ENCODE measurements at regions not wholly inside any gene's neighbourhood (a gene's known extent, or its start where the extent isn't known, plus 50 kb on each side); places are given as distances from the start of the nearest gene placed in this dataset.

DNA sequence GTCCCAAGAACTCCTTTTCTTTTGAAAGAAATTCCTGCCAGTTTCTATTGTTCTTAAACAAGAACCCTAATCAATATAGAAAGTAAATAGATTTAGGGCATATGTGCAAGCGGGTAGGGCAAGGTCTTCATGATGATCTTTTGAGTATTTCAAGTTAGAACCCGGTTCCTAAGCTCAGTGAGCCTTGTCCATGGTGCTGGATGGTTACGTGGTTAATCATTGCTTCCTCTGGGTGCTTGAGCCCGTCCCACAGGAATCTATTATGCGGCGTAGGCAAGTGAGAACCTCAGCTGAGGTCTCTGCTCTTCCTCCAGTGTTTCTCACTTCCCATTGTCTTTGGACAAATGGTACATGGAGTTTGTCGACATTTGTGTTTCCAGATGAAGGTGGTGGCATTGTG, 580.8 kb upstream of the EEF2KMT start:
- Histone ChIP-seq H3K4me3 (no peak overlapping the region), H3K27me3 (no peaks in the 10 kb centered on the region), H3K36me3 (no peaks in the 10 kb centered on the region), H3K4me1 (no peaks in the 10 kb centered on the region), H3K9me3 (no peaks in the 10 kb centered on the region), H3K27ac (no peak overlapping the region)
- TF ChIP-seq POLR2A (IDR thresholded peaks at IDR 0.05): no peak
- no peak for TF ChIP-seq CTCF (IDR thresholded peaks at IDR 0.05)
- intact Hi-C loops (cut with DNase I; ENCODE audit: low total_unique reads): no loop called here
- DNase-seq: no peak

GRCh38 chr16:5671421-5671820, 573.8 kb upstream of the EEF2KMT start:
- no peak overlapping the region for H3K4me3 ChIP-seq
- TF ChIP-seq POLR2A (IDR thresholded peaks at IDR 0.05): no peak
- TF ChIP-seq CTCF (IDR thresholded peaks at IDR 0.05): no peak
- no peaks in the 10 kb centered on the region for H3K4me1 ChIP-seq
- H3K27me3 ChIP-seq: no peaks in the 10 kb centered on the region
- DNase-seq: no peak
- intact Hi-C loops (cut with DNase I; ENCODE audit: low total_unique reads): no loop called here
- no peaks in the 10 kb centered on the region for H3K36me3 ChIP-seq
- H3K27ac ChIP-seq: no peak overlapping the region
- no peaks in the 10 kb centered on the region for H3K9me3 ChIP-seq

DNA sequence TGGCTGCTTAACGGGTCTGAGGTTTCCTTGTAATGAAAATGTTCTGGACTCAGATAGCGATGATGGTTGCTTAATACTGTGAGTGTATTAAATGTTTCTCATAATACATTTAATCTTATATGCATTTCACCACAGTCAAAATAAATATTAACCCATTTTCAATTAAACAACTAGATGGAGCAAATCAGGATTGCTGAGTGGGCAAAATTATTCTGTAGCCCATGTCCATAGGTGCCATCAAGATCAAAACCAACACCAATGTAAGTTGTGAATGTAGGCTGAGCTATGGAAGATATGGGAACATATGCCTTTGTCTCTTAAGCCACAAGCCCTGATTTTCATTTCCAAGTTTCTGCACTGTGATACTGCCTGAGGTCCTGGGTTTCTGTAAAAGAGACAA, 572.6 kb upstream of the EEF2KMT start:
- no peaks in the 10 kb centered on the region for H3K27me3 ChIP-seq
- no peak overlapping the region for H3K4me3 ChIP-seq
- intact Hi-C loops (cut with DNase I; ENCODE audit: low total_unique reads): no loop called here
- H3K9me3 ChIP-seq: no peaks in the 10 kb centered on the region
- H3K4me1 ChIP-seq: no peaks in the 10 kb centered on the region
- no peak overlapping the region for H3K27ac ChIP-seq
- DNase-seq: no peak
- no peaks in the 10 kb centered on the region for H3K36me3 ChIP-seq
- TF ChIP-seq CTCF (IDR thresholded peaks at IDR 0.05): no peak
- TF ChIP-seq POLR2A (IDR thresholded peaks at IDR 0.05): no peak

DNA sequence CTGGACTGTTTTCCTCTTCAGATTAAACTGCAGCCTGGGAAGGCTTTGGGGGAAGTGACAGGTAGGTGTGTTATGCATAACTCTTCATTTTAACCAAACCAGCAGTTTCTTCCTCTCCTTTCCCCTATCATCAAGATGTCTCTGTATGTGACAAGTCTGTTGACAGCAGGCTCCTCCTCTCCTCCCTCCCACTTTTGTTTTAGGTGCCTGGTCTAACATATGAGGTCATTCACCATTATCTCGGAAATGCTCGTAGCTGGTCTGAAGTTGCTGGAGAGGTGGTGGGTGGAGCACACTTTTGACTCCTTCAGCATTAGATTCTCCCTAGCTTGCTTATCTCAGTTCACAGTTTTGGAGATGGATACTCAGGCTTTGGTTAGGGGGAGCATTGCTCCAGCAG, 571.0 kb upstream of the EEF2KMT start:
- intact Hi-C loops (cut with DNase I; ENCODE audit: low total_unique reads): no loop called here
- Histone ChIP-seq H3K9me3 (no peaks in the 10 kb centered on the region), H3K4me1 (no peaks in the 10 kb centered on the region), H3K4me3 (no peak overlapping the region), H3K27me3 (no peaks in the 10 kb centered on the region), H3K27ac (no peak overlapping the region), H3K36me3 (no peaks in the 10 kb centered on the region)
- no peak for DNase-seq
- TF ChIP-seq POLR2A (IDR thresholded peaks at IDR 0.05) (no peak), CTCF (IDR thresholded peaks at IDR 0.05) (no peak)

DNA sequence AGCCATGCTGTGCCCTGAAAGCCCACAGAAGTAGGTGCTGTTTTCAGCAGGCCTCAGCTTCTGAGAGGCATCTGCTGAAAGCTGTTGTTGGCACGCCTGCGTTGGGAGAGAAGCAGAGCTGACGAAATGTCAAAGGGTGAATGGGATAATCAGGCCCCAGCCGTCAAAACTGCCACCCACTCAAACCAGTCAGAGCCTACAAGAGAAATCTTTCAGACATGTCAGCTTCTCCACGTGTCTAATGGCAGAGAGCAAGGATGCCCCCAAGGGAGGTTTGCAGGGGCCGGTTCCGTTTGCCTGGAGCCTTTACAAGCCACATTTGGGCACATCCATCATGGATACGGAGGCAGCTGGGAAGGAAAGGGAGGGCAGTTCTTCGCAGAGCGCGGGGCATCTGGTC, 568.2 kb upstream of the EEF2KMT start:
- no peaks in the 10 kb centered on the region for H3K9me3 ChIP-seq
- no peaks in the 10 kb centered on the region for H3K27me3 ChIP-seq
- DNase-seq: no peak
- no peak overlapping the region for H3K4me3 ChIP-seq
- intact Hi-C loops (cut with DNase I; ENCODE audit: low total_unique reads): no loop called here
- H3K27ac ChIP-seq: no peak overlapping the region
- H3K4me1 ChIP-seq: no peaks in the 10 kb centered on the region
- TF ChIP-seq CTCF (IDR thresholded peaks at IDR 0.05): no peak
- no peak for TF ChIP-seq POLR2A (IDR thresholded peaks at IDR 0.05)
- no peaks in the 10 kb centered on the region for H3K36me3 ChIP-seq

Data from uterus (tissue), 3 donors.